Thoracic aorta (tissue), 2 donors: ENCODE measurements at regions not wholly inside any gene's neighbourhood (a gene's known extent, or its start where the extent isn't known, plus 50 kb on each side); places are given as distances from the start of the nearest gene placed in this dataset.

ENCODE experiments used
- ATAC-seq: fragments of 150-250 bp; one replicate; pipeline ENCODE4 v1.8.0; 2017; ENCODE audit warnings: low read depth; ENCODE audit not compliant: insufficient number of reproducible peaks, low FRiP score
- DNase-seq: peaks from one replicate; pipeline ENCODE4 v3.0.0-alpha.2; 2020; ENCODE audit warnings: low spot score
- H3K27ac ChIP-seq, 2 donors: fragments of 200-600 bp; sonication (generic); 1 replicate in 1 of 2; 2 replicates in 1 of 2; pipeline ENCODE4 v1.5.1; 2016; ENCODE audit warnings: mild to moderate bottlenecking in 2 of 2, moderate library complexity in 2 of 2
- H3K27me3 ChIP-seq: fragments of 200-600 bp; sonication (generic); replicated peaks from 2 replicates; pipeline ENCODE4 v1.6.0; 2016; ENCODE audit warnings: mild to moderate bottlenecking; ENCODE audit not compliant: insufficient read depth
- H3K36me3 ChIP-seq: fragments of 200-600 bp; sonication (generic); one replicate; pipeline ENCODE4 v1.5.1; 2016
- H3K4me1 ChIP-seq, 2 donors: fragments of 200-600 bp; sonication (generic); 1 replicate in 1 of 2; 2 replicates in 1 of 2; pipeline versions ENCODE4 v1.5.1 to v1.6.0; 2016; ENCODE audit warnings: low read depth in 2 of 2, mild to moderate bottlenecking in 1 of 2; ENCODE audit not compliant: control insufficient read depth in 1 of 2
- H3K4me3 ChIP-seq: fragments of 200-600 bp; sonication (generic); 2 replicates; pipeline ENCODE4 v1.5.1; 2016; ENCODE audit warnings: mild to moderate bottlenecking
- H3K9me3 ChIP-seq: fragments of 200-600 bp; sonication (generic); 2 replicates; pipeline ENCODE4 v1.5.1; 2016
- CTCF ChIP-seq: fragments of 200-600 bp; sonication (generic); IDR thresholded peaks from one replicate; pipeline ENCODE4 v1.5.1; 2019; ENCODE audit warnings: antibody characterized with exemption

- H3K9me3 ChIP-seq, result no peaks in the 10 kb centered on the region
- no peak for DNase-seq
- no peaks in the 10 kb centered on the region for H3K27me3 ChIP-seq
- no peaks in the 10 kb centered on the region for H3K36me3 ChIP-seq
- no peak for TF ChIP-seq CTCF
- H3K4me1 ChIP-seq, result no peaks in the 10 kb centered on the region
- no peak overlapping the region for H3K4me3 ChIP-seq
- no peak overlapping the region for H3K27ac ChIP-seq
- no peak for ATAC-seq
These were observed 464.5 kb upstream of the PRICKLE1 start for GRCh38 chr12:43054085-43054484.

- H3K36me3 ChIP-seq, result no peaks in the 10 kb centered on the region
- H3K9me3 ChIP-seq, result no peaks in the 10 kb centered on the region
- DNase-seq (no peak), ATAC-seq (no peak)
- no peak overlapping the region for H3K4me3 ChIP-seq
- H3K4me1 ChIP-seq, result no peaks in the 10 kb centered on the region
- no peak overlapping the region for H3K27ac ChIP-seq
- H3K27me3 ChIP-seq, result no peaks in the 10 kb centered on the region
- no peak for TF ChIP-seq CTCF
These were observed 462.9 kb upstream of the PRICKLE1 start for GRCh38 chr12:43052441-43052840.

GRCh38 chr12:43044241-43044640, 454.7 kb upstream of the PRICKLE1 start:
- no peaks in the 10 kb centered on the region for H3K9me3 ChIP-seq
- ATAC-seq, result no peak
- H3K27ac ChIP-seq, result no peak overlapping the region
- DNase-seq, result no peak
- H3K36me3 ChIP-seq, result no peaks in the 10 kb centered on the region
- H3K27me3 ChIP-seq, result no peaks in the 10 kb centered on the region
- H3K4me3 ChIP-seq, result no peak overlapping the region
- no peak for TF ChIP-seq CTCF
- H3K4me1 ChIP-seq, result no peaks in the 10 kb centered on the region

- no peak overlapping the region for H3K4me3 ChIP-seq
- TF ChIP-seq CTCF, result no peak
- no peaks in the 10 kb centered on the region for H3K4me1 ChIP-seq
- H3K36me3 ChIP-seq, result no peaks in the 10 kb centered on the region
- ATAC-seq (no peak), DNase-seq (no peak)
- no peaks in the 10 kb centered on the region for H3K9me3 ChIP-seq
- no peaks in the 10 kb centered on the region for H3K27me3 ChIP-seq
- H3K27ac ChIP-seq, result no peak overlapping the region
These were observed 449.4 kb upstream of the PRICKLE1 start for GRCh38 chr12:43038991-43039390.

GRCh38 chr12:43029971-43030370, 440.4 kb upstream of the PRICKLE1 start:
- no peaks in the 10 kb centered on the region for H3K4me1 ChIP-seq
- H3K9me3 ChIP-seq, result peaks cover 7% of the 10 kb centered on the region
- no peaks in the 10 kb centered on the region for H3K36me3 ChIP-seq
- H3K4me3 ChIP-seq, result no peak overlapping the region
- ATAC-seq (no peak), DNase-seq (no peak)
- no peak for TF ChIP-seq CTCF
- H3K27me3 ChIP-seq, result no peaks in the 10 kb centered on the region
- H3K27ac ChIP-seq, result no peak overlapping the region
